ENCODE measurements at regions not wholly inside any gene's neighbourhood (a gene's known extent, or its start where the extent isn't known, plus 50 kb on each side); places are given as distances from the start of the nearest gene placed in this dataset.

DNA sequence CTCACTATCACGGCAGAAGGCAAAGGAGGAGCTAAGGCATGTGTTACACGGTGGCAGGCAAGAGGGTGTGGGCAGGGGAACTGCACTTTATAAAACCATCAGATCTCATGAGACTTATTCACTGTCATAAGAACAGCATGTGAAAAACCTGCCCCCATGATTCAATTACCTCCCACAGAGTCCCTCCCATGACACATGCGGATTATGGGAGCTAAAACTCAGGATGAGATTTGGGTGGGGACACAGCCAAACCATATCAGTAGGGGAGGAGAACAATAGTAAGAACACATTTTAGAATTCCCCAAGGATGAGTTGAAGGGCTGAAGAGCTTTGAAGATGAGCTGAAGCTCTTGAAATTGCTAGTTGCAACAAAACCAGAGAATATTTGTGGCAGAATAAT is 287.9 kb downstream of the SMARCA2 start:
- DNase-seq (ENCODE audit: insufficient read length, low spot score) (no peak), FAIRE-seq (no peak)

DNA sequence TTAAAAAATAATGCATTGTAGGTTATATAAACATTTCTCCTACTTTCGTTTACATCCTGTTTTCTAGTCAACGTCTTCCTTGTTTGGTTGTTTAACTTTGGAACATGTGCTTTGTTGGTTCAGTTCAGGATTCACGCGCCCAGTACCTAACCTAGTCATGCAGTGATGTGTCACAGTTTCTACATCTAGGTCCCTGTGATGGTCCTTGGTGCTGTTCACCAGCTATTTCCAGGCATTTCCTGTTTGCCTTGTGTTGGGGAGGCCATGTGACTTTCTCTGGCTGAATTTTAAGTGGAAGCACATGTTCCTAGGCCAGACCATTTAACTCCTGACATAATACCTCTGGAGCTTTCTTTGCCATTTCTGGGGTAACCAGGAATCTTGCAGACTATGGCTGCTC is 292.3 kb downstream of the SMARCA2 start:
- DNase-seq (ENCODE audit: insufficient read length, low spot score) = no peak
- no peak for FAIRE-seq

DNA sequence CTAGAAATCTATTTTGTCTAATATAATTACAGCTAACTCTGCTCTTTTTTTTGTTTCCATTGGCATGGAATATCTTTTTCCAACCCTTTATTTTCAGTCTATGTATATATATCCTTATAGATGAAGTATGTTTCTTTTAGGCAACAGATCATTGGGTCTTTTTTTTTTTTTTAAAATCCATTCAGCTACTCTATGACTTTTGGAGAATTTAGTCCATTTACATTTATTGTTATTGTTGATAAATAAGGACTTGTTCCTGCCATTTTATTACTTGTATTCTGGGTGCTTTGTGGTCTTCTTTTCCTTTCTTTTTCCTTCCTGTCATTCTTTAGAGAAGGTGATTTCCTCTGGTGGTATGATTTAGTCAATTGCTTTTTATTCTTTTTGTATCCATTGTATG is 296.8 kb downstream of the SMARCA2 start:
- no peak for FAIRE-seq

DNA sequence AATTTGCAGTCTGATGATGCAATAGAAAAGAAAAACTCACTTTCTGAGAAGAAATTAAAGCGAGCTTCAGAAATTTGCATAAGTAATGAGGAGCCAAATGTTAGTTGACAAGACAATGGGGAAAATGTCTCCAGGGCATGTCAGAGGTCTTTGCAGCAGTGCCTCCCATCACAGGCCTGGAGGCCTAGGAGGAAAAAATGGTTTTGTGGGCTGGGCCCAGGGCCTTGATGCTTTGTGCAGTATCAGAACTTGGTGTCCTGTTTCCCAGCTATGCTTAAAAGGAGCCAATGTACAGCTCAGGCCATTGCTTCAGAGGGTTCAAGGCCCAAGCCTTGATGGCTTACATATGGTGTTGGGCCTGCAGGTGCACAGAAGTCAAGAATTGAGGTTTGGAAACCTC is 298.4 kb downstream of the SMARCA2 start:
- FAIRE-seq = no peak

More for the DNA sequence above, 296.8 kb downstream of the SMARCA2 start:
- DNase-seq (ENCODE audit: insufficient read length, low spot score) = no peak

DNA sequence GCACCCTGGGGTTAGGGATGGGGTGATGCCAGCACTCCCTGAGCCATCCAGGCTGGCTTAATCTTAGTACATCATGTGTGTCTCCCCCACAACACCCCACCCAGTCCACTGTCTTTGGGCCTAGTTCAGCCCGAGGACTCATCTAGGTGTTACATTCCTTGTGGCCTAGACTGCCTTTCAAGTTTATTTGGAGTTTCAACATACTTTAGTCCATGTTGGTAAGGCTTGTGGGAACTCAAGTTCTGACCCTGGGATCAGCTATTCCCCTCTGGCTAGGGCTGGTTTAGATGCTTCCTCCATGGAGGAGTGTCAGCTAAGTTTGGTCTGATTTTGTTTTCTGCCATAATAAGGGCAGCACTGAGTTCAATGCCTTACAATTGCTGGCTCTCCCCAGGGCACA is 302.4 kb downstream of the SMARCA2 start:
- FAIRE-seq (no peak), DNase-seq (ENCODE audit: insufficient read length, low spot score) (no peak)

More for the DNA sequence above, 298.4 kb downstream of the SMARCA2 start:
- DNase-seq (ENCODE audit: insufficient read length, low spot score) = no peak

DNA sequence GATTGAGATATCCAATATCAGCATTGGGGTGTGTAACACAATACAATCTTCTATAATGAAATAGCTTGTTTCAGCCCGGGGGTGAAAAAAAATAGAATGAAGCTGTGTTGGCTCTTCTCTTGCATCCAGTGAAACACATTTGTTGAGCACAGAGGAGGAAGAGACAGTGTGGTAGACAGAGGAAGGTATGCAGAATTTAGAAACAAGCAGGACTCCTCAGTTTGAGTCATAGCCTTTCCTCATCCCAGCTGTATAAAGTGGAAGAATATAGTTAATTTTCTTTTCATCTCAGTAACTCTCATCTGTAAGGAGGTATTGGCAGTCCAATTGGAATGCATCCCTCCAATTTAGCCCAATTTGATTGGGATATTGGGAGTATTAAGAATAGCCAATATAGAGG is 302.2 kb upstream of the VLDLR start:
- FAIRE-seq = no peak
- DNase-seq (ENCODE audit: insufficient read length, low spot score) = no peak

DNA sequence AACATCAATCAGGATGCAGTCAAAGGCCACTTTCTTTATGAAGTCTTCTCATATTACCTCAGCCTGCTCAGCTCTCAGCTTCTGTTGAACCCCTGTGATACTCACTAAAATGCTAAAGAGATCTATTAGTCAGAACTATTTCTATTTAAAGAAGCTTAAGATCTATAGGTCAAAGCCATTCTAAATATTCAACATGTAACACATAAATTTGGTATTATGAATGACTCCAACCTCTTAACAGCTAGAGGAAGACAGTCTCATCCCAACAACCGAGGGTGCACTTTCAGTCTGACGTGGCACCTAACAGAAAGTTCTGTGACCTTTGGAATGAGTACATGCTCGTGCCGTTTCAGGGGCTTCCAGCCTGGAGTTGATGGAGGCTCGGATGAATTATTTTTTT is 301.5 kb upstream of the VLDLR start:
- DNase-seq (ENCODE audit: insufficient read length, low spot score) (no peak), FAIRE-seq (no peak)

DNA sequence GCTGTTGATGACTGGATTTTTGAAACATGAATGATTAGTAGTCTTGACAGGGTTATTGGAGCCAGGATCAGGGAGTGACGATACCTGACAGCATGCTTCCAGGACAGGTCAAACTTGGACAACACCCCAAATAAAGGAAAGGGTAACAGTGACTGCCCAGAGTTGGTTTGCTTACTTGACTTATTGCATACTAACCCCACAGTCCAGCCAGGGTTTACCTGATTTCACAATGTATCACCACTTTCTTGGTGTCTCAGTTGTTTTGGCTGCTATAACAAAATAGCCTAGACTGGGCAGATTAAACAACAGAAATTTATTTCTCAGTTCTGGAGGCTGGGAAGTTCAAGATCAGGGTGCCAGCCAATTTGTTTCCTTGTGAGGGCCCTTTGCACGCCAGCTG is 301.0 kb upstream of the VLDLR start:
- no peak for DNase-seq (ENCODE audit: insufficient read length, low spot score)
- no peak for FAIRE-seq

DNA sequence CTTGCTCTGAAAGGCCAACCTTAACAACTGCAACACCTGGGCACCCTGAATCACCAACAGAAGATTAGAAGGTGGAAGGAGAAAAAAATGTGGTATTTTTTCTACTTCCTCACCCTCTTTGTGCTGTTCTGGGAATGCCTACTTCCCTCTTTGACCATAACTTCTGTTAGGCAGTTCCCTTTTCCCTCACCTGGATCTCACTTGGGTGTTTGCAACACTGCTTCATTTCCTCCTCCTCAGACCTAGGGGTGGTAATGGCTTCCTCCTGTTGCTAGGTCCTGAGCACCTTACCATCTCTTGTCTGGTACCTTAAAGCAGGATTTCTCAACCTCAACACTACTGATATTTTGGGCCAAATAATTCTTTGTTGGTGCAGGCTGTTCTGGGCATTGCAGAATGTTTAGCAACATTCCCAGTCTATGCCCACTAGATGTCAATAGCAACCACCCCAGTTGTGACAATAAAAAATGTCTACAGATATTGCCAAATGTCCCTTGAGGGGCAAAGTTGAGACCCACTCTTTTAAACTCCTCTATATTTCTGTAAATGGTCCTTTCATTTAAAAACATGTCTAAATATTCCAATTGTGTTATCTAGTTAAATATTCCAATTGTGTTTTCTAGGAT is 300.0 kb upstream of the VLDLR start:
- no peak for DNase-seq (ENCODE audit: insufficient read length, low spot score)
- no peak for FAIRE-seq

DNA sequence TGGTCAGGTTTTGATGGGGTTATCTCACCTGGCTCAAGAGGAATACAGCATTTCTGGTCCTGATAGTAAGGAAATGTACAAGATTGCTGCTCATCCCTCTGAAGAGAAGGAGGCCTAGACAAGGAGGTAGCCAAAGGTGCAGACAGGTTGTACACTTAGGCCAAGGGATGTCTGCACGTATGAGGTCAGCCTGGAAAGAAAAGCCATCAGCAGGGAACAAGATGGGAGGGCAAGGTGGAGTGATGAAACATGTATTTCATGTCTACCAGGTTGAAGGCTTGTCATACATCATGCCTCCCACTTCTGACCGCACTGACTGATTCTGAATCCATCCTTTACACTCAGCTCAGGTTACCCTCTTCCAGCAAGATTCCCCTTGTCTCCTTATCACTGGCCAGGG is 296.8 kb upstream of the VLDLR start:
- FAIRE-seq (no peak), DNase-seq (ENCODE audit: insufficient read length, low spot score) (no peak)

DNA sequence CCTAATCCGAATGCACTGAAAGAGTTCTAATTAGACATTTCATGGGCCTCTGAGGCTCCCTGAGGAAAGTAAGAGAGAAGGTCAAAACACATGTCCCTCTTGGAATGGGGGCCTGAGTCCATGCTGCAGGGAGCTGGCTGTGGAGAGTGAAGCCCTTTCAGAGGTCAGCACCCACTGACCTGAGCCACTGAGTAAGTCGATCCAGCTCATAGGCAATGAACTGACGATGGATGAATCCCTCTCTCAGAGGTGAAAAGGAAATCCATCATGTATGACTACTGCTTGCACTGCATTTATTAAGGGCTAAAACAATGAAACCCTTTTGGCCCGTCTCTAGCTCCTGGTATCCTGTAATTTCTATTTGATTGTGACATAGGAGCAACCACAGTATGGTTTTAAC is 288.9 kb upstream of the VLDLR start:
- no peak for FAIRE-seq
- DNase-seq (ENCODE audit: insufficient read length, low spot score) = no peak

DNA sequence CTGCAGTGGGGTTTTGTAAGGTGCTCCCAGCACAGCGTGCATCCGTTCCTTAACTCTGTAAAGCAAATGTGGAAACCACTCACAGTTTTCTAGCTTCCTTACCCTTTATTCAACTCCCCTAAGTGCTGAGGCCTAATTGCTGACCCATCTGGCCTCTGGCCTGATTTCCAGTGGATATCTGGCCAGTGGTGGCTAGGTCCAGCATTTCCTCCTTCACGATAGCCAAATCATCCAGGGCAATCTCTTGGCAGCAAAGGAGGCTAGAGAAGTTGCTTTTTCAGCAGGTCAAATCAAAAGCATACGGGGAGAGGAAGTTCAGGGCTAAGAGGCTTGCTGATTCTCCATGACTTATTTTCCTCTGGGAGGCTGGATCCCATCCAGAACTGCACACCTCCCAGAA is 286.3 kb upstream of the VLDLR start:
- FAIRE-seq = no peak

DNA sequence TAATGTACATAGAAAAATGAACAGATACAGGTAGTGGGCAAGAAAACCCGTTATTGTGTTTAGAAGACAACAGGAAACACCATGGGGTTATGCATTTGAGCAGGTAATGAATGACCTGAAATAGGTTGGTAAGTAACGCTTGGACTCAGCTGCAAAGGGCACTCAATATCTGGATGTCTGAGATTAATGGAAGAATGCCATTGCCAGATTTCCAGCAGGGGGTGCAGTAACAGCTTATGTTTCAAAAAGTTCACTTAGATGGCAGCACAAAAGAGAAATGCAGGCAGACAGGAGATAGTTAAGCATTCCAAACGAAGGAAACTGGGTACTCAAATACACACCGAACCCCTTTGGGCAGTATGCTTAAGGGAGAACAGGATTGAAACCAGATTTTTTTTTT is 285.5 kb upstream of the VLDLR start:
- DNase-seq (ENCODE audit: insufficient read length, low spot score) (no peak), FAIRE-seq (no peak)

More for the DNA sequence above, 286.3 kb upstream of the VLDLR start:
- DNase-seq (ENCODE audit: insufficient read length, low spot score) = no peak

DNA sequence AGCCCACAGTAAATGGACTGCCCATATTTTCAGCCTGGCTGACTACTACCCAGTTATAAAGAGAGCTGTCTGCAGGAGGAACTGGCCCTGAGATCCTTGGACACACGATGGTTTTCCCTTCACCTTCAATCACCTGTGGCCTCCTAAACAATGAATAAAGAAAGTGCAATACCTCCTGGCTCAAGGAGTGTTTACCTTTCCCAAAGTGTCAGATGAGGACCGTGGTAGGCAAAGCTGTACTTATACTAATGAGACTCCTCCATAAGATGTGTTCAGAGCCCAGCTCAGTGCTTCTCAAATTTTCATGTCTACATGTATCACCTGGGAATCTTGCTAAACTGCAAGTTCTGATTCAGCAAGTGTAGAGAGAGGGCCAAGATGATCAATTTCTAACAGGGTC is 284.5 kb upstream of the VLDLR start:
- DNase-seq (ENCODE audit: insufficient read length, low spot score) (no peak), FAIRE-seq (no peak)

DNA sequence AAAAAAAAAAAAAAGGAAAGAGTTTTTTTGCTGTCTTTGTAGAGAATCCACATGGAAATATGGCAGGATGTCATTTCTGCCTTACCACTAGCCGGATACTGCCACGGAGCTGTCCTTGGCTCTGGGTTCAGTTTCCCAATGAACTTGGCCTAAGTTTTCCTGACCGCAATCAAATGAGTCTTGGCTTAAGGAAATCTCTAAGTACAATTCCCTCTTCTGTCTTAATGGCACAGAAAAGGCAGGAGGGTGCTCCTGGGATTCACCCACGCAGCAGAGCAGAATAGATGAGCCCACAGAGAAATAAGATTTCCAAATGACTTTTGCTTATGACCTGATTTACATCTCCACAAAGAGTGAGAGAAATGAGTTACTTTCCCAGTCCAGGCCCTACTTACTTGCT is 284.0 kb upstream of the VLDLR start:
- DNase-seq (ENCODE audit: insufficient read length, low spot score) (no peak), FAIRE-seq (no peak)

DNA sequence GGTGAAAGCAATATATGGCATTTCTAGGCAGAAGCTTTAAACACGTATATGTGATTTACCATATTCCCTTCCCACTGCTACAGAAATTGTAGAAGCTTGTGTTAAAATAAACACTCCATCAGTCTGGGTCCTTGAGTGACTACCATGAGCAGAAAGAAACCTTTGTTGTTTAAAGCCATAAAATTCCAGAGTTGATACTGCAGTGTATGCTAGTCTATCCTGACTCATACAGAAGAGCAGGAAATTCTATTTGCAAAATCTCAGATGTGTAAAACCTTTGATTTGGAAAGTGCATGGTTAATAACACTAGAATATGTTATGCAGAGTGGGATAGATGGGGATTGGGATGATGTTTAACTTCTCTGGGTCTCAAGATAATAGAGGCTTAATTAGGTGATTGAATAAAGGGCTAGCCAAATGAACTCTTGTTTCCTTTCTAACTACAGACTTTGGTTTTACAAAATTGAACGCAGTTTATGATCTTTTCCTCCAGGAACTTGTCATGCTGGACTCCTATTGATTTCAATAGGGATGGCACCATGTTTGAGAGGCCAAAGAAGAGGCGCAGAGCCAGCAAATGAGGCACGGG is 282.7 kb upstream of the VLDLR start:
- DNase-seq (ENCODE audit: insufficient read length, low spot score) = no peak
- no peak for FAIRE-seq

DNA sequence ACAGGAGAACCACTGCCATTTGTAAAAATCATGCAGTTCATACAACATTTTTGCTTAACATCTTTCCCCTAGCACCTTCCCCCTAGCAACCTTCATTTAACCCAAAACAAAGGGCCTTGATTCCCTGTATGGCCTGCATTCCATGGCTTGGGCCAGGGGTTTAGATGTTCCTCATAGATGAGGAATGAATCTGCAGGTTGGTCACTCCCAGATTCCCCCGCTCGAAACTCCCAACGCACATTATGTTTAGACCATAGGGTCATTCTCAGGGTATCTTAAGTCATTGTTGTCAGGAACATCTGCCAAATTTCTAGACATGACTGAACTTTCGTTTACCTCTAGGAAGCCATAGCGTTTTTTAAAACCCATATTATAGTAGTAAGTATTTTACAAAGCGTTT is 282.2 kb upstream of the VLDLR start:
- DNase-seq (ENCODE audit: insufficient read length, low spot score) (no peak), FAIRE-seq (no peak)

DNA sequence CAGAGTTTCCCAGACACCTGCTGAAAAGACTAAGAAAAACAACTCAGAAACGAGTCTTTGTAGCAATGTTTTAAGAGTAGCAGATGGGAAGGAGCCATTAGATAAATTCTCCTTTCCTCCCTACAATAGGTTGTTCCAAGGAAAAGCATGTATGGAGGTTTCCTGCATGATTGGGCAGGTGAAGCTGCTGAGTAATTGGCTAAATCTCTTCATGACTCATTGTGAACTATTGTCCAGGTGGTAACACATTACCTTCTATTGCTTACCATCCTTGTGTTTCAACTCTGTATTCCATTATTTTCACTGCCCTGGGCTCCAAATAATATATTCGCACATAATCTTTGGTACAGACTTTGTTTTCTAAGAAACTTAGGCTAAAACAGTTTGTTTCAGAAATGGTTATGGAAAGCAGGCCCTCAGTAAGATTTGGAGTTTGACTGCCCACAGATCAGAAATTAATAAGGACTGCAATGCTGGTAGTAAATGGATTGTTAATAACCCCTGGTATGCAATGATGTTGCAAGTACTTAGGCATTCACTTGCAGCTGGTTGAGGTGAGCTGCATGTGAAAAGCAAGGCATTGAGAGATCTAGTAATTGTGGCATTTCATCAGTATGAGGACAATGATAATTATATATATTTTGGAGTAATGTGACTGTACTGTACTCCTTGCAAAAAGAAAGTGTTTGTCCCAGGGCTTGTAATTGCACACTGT is 281.4 kb upstream of the VLDLR start:
- FAIRE-seq (no peak), DNase-seq (ENCODE audit: insufficient read length, low spot score) (no peak)

DNA sequence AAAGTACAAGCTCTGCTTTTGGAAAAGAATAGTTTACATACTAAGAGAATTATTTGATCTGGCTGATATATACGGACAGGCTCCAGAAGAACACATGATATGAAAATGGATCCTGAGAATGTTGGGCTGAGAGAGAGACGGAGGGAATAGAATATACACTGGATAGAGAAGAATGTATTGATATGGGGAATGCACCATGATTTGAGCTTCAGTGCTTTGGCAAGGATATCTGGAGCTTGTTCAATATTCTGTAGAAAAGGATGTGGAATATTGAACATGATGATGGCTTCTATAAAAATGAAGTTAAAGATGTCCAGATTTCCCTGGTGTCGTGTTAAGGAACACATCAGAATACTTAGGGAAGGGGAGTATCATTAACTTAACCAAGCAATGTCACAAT is 280.5 kb upstream of the VLDLR start:
- no peak for DNase-seq (ENCODE audit: insufficient read length, low spot score)
- no peak for FAIRE-seq

DNA sequence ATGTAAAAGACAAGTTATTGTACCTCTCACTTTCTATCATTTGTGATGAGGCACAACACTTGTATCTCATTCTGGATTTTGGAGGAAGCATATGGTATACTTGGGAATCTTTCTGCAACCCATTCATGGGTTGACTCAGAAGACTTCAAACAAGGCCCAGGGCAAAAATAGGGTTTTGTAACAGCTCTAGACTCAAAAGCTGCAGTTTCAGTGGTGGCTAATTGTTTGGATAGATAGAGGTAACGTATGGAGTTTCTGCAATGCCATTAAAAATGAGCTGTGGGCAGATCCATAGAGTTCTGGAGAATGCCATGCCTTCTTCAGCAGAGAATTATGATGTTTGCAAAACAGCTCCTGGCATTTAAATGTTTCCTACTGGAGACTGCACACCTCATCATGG is 279.6 kb upstream of the VLDLR start:
- FAIRE-seq = no peak
- no peak for DNase-seq (ENCODE audit: insufficient read length, low spot score)

DNA sequence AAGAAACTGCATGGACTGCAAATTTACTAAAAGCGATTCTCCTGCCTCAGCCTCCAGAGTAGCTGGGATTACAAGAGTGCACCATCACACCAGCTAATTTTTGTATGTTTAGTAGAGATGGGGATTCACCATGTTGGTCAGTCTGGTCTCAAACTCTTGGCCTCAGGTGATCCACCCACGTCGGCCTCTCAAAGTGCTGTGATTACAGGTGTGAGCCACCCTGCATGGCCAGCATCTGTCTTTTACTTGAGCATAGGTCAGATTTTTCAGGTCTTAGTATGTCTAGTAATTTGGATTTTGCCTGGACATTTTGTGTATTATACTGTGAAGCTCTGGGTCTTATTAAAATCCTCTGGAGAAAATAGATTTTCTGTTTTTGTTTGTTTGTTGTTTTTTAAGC is 277.8 kb upstream of the VLDLR start:
- FAIRE-seq (no peak), DNase-seq (ENCODE audit: insufficient read length, low spot score) (no peak)

DNA sequence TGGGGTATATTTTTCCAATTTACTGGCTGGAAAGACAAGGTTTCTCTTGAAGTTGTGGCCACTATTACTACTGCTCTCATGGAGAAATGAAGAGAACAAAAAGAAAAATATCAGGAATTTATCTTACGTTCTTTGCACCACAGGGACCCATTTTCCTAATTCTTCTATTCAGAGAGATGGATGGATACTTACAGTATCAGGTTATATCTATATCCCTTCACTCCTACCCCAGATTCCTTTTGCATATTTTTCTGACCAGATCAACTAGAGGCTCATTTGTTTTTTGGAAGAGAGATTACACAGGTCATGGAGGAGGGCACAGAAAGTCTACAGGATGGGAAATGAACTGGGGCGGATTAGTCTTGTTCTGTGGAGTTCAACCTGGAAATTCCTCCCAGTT is 277.2 kb upstream of the VLDLR start:
- FAIRE-seq (no peak), DNase-seq (ENCODE audit: insufficient read length, low spot score) (no peak)

Measured in GM19239 (cell line).